ENCODE measurements at regions not wholly inside any gene's neighbourhood (a gene's known extent, or its start where the extent isn't known, plus 50 kb on each side); places are given as distances from the start of the nearest gene placed in this dataset.

DNA sequence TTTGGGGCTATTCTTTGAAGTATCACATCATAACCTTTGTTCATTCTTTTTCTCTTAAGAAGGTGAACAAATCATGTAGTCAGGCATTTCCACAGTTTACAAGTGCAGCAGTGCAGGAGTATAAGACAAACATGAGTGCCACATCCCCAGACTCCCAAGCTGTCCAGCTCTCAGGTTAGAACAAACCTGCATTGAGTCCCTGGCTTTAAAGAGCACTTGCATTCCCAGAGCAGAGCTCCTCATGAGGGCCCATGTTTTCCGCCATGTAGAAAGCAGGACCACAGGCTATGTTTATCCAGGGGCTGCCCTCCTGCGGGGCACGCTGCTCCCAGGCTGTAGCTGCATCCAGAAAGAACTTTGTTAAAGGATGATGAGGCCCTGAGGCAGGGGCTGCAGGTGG lies 267.7 kb downstream of the TLE3 start:
- TF ChIP-seq, protein P1, sequence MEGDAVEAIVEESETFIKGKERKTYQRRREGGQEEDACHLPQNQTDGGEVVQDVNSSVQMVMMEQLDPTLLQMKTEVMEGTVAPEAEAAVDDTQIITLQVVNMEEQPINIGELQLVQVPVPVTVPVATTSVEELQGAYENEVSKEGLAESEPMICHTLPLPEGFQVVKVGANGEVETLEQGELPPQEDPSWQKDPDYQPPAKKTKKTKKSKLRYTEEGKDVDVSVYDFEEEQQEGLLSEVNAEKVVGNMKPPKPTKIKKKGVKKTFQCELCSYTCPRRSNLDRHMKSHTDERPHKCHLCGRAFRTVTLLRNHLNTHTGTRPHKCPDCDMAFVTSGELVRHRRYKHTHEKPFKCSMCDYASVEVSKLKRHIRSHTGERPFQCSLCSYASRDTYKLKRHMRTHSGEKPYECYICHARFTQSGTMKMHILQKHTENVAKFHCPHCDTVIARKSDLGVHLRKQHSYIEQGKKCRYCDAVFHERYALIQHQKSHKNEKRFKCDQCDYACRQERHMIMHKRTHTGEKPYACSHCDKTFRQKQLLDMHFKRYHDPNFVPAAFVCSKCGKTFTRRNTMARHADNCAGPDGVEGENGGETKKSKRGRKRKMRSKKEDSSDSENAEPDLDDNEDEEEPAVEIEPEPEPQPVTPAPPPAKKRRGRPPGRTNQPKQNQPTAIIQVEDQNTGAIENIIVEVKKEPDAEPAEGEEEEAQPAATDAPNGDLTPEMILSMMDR (IDR thresholded peaks at IDR 0.05; ENCODE audit: control insufficient read depth, extremely low read depth, insufficient read depth) = no peak
- no peak for DNase-seq (ENCODE audit: low read depth)

DNA sequence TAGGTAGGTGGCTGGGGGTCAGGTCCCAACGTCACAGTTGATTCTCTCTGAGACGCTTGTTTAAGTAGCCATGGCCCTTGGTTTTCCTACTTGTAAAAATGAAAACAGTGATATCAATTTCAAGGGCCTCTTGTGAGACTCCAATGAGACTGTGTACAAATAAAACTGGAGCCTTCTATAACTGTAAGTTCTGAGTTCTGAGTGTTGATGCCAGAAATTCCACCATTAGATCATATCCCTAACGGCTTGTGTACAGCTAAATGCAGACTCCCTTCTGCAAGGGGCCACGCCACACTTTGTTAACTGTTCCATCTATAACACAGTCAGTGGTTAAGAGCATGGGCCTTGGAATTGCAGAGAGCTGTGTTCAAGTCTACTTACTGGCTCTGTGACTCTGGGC lies 267.3 kb downstream of the TLE3 start:
- H3K4me3 ChIP-seq (ENCODE audit: low read depth, low read length) = no peak overlapping the region
- TF ChIP-seq, protein P1 (IDR thresholded peaks at IDR 0.05; ENCODE audit: control insufficient read depth, extremely low read depth, insufficient read depth) = no peak
- DNase-seq (ENCODE audit: low read depth) = no peak

More for the DNA sequence above, 267.7 kb downstream of the TLE3 start:
- no peak overlapping the region for H3K4me3 ChIP-seq (ENCODE audit: low read depth, low read length)

DNA sequence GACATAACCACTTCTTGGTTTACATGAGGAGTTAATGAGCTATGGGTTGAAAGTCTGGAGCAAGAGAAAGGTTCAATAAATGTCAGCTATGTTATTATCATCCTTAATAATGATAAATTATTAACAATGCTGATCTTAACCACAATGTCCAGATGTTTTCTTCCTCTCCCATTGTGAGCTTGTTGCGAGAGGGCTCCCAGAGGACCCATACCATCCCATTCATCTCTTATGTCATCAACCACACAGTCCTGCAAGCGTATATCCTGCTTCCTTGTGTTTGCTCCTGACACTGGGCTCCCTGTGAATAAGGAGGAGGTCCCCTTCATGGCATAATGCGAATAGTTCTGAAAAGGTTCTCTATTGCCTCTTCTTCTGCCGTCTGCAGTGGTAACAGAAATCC lies 266.8 kb downstream of the TLE3 start:
- no peak overlapping the region for H3K4me3 ChIP-seq (ENCODE audit: low read depth, low read length)
- DNase-seq (ENCODE audit: low read depth) = no peak
- TF ChIP-seq, protein P1 (IDR thresholded peaks at IDR 0.05; ENCODE audit: control insufficient read depth, extremely low read depth, insufficient read depth) = no peak

DNA sequence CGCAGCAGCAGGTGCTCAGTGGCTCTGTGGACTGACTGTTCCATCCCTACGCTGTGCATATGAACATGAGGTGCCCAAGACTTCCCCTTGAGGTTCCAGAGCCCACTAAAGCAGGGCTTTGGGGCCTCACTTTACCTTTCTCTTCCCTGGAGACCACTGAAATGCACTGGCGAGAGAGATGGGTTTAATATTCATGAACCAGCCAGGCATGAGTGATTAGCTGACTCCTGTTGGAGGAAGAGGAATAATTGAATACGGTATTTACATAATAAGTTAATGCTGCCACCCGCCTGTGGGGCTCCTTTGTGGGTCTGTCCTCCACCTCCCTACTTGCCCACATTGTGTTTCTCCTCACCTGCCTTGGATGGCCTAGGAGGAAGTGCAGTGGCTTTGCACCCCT lies 263.4 kb downstream of the TLE3 start:
- TF ChIP-seq, protein P1 (IDR thresholded peaks at IDR 0.05; ENCODE audit: control insufficient read depth, extremely low read depth, insufficient read depth) = no peak
- DNase-seq (ENCODE audit: low read depth) = no peak
- no peak overlapping the region for H3K4me3 ChIP-seq (ENCODE audit: low read depth, low read length)

DNA sequence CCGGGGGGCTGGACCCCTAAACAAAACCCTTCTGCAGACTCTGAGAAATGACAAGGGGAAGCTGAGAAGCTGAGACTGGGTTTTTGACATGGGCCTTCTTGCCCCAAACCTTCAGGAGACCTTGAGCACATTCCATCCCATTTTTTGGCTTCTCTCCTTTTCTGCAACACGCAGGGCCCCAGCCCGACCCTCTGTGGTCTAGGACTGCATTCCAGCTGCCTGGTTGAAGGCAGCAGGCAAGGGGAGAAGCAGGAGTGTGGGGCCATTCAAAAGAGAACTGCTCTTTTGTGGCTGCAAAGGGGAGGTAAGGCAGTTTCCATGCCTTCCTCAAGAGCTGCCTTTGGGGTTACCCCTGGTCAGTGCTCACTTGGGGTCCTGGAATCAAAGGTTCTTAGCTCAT lies 263.0 kb downstream of the TLE3 start:
- TF ChIP-seq, protein P1 (IDR thresholded peaks at IDR 0.05; ENCODE audit: control insufficient read depth, extremely low read depth, insufficient read depth) = no peak
- no peak overlapping the region for H3K4me3 ChIP-seq (ENCODE audit: low read depth, low read length)
- DNase-seq (ENCODE audit: low read depth) = no peak

DNA sequence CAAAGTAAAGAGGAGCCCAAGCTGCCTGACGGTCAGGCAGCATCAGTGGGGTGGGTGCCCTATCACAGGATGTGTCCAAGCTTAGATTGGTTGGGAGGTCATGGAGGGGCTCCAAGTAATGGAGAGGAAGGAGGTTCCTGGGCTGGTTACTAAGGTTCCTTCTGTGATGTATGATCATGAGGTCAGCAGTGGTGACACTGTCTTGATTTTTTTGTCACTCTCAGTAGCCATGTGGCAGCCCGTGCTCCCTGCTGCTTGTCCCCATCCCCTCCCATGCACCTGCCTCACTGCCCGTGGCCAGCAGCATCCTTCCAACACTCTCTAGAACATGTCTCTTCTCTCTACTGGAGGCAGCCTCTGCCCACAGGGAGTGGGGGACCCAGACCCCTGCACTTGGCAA lies 261.7 kb downstream of the TLE3 start:
- H3K4me3 ChIP-seq (ENCODE audit: low read depth, low read length) = no peak overlapping the region
- TF ChIP-seq, protein P1 (IDR thresholded peaks at IDR 0.05; ENCODE audit: control insufficient read depth, extremely low read depth, insufficient read depth) = no peak
- no peak for DNase-seq (ENCODE audit: low read depth)

DNA sequence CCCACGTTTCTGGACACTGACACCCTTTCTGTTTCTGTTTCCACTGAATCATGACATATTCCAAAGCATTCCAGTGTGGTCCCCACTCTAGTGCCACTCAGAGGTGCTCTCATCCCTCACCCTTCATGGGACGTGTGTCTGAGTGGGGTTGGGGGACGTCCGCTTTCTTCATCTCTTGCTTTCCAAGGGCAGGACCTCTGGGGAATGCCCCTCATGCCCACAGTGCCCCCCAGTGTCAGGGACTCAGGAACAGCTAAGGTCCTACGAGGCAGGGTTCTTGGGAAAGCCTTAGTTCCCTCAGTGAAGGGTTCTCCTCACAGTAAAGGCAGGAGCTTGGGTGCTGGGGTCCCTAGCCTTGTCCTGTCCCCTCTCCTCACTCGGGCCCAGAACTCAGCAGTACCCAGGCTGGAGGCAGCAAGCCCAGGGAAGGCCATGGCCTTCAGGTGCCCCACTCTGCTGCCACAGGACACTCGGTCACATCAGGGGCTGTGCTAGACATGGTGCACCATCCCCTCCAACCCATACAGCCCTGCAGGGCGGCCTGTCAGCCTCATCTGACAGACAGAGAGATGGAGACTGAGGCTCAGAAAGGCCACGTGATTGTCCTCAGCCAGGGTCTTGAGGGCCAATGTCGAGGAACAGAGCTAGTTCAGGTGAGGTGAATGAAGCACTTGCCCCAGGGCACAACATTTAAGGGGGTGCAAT lies 261.0 kb downstream of the TLE3 start:
- H3K4me3 ChIP-seq (ENCODE audit: low read depth, low read length) = no peak overlapping the region
- TF ChIP-seq, protein P1 (IDR thresholded peaks at IDR 0.05; ENCODE audit: control insufficient read depth, extremely low read depth, insufficient read depth) = no peak
- DNase-seq (ENCODE audit: low read depth) = no peak
